HepG2 (cell line): ENCODE measurements at regions not wholly inside any gene's neighbourhood (a gene's known extent, or its start where the extent isn't known, plus 50 kb on each side); places are given as distances from the start of the nearest gene placed in this dataset.

Source experiments
- FOSL2 ChIP-seq: sonication (generic); formaldehyde crosslinking; IDR thresholded peaks from 2 replicates; pipeline ENCODE4 v1.4.0; 2020; ENCODE audit warnings: missing genetic modification reagents
- GLI4 ChIP-seq: sonication (generic); formaldehyde crosslinking; IDR thresholded peaks from 2 replicates; pipeline ENCODE4 v1.5.1; 2020; ENCODE audit warnings: missing genetic modification reagents, mild to moderate bottlenecking, moderate library complexity, borderline replicate concordance
- TF ChIP-seq, protein P1 (sequence below): sonication (generic); formaldehyde crosslinking; IDR thresholded peaks from 2 replicates; pipeline ENCODE4 v1.4.0; 2020; ENCODE audit warnings: mild to moderate bottlenecking, missing genetic modification reagents
- TF ChIP-seq, protein P2 (sequence below): IDR thresholded peaks from 2 replicates; pipeline ENCODE4 v1.6.1; 2016; ENCODE audit warnings: low read depth, control low read depth

DNA sequence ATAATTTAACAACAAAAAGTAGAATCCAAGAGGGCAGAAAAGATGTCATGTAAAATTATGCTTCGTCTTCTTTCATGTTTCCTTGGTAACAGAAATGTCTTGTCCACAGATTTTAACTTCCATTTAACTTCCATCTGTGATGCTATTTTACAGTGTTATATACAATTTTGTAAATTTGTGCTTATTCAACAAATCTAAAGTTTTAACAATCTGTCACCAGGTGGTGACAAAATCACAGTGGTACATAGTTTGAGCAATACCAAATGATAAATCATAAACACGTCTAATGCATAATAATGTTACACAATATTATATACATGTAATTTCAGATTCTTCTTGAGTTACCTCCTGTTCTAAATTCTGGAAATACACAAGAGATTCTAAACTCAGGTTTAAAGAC is 784.4 kb upstream of the CELF2 start:
- TF ChIP-seq FOSL2 (CRISPR knock-in tag) (no peak), GLI4 (CRISPR knock-in tag) (no peak)
- TF ChIP-seq, protein P1, sequence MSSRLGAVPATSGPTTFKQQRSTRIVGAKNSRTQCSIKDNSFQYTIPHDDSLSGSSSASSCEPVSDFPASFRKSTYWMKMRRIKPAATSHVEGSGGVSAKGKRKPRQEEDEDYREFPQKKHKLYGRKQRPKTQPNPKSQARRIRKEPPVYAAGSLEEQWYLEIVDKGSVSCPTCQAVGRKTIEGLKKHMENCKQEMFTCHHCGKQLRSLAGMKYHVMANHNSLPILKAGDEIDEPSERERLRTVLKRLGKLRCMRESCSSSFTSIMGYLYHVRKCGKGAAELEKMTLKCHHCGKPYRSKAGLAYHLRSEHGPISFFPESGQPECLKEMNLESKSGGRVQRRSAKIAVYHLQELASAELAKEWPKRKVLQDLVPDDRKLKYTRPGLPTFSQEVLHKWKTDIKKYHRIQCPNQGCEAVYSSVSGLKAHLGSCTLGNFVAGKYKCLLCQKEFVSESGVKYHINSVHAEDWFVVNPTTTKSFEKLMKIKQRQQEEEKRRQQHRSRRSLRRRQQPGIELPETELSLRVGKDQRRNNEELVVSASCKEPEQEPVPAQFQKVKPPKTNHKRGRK (CRISPR knock-in tag), result no peak
- TF ChIP-seq, protein P2, sequence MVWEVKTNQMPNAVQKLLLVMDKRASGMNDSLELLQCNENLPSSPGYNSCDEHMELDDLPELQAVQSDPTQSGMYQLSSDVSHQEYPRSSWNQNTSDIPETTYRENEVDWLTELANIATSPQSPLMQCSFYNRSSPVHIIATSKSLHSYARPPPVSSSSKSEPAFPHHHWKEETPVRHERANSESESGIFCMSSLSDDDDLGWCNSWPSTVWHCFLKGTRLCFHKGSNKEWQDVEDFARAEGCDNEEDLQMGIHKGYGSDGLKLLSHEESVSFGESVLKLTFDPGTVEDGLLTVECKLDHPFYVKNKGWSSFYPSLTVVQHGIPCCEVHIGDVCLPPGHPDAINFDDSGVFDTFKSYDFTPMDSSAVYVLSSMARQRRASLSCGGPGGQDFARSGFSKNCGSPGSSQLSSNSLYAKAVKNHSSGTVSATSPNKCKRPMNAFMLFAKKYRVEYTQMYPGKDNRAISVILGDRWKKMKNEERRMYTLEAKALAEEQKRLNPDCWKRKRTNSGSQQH (CRISPR knock-in tag), result no peak
